ENCODE measurements at regions not wholly inside any gene's neighbourhood (a gene's known extent, or its start where the extent isn't known, plus 50 kb on each side); places are given as distances from the start of the nearest gene placed in this dataset.
"Not testable (repeated sequence)": the region's sequence is repeated elsewhere in the genome, so short reads cannot be mapped to it uniquely, and the experiment has no call there.

DNA sequence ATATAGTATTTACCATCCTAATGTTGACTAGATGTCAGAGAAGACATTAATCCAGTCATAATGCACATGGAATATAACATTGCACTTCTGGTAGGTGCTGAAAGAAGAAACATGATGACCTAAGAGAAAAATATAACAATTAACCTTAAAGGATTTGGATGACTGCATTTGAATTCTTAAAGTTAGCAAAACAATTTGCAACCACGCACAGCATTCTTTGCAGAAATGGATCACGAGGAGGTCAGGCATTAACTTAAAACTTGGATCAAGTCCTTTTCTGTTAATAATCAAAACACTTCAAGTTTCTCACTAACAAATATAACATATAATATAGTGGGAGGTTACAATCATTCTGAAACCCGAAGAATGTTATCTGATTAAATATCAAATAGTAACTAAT, 525.0 kb upstream of the SLITRK6 start:
- H3K4me2 ChIP-seq (ENCODE audit: unreplicated experiment), result no peak overlapping the region

DNA sequence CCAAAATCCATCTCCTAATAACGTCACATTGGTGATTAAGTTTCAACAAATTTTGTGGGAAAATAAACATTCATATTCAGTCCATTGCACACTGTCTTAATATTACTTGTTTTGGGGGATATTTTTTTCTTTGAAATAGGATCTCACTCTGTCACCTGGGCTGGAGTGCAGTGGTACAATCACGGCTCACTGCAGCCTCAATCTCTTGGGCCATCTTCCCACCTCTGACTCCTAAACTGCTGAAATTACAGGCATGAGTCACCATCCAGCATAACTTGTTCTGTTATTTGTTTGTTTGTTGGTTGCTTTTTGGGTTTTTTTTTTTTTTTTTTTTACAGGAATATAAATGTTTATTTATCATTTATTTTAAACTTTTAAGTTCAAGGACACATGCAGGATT, 556.1 kb upstream of the SLITRK6 start:
- Histone ChIP-seq H3K36me3 (ENCODE audit: low read depth) (no peaks in the 10 kb centered on the region), H3K4me3 (no peak overlapping the region), H3K9ac (no peak overlapping the region), H3K4me1 (ENCODE audit: insufficient read depth) (no peaks in the 10 kb centered on the region), H3K9me3 (ENCODE audit: low read depth) (no peaks in the 10 kb centered on the region), H3K9me2 (ENCODE audit: insufficient read depth) (no peaks in the 10 kb centered on the region), H3K27ac (no peak overlapping the region), H3K27me3 (replicated peaks; ENCODE audit: insufficient read depth) (no peaks in the 10 kb centered on the region), H3K79me2 (ENCODE audit: insufficient read depth) (no peaks in the 10 kb centered on the region), H3K4me2 (ENCODE audit: unreplicated experiment) (no peak overlapping the region), H3F3A (ENCODE audit: insufficient read depth) (no peaks in the 10 kb centered on the region), H2AFZ (no peak overlapping the region), H4K20me1 (ENCODE audit: insufficient read depth) (no peaks in the 10 kb centered on the region)
- TF ChIP-seq EZH2phosphoT487 (IDR thresholded peaks at IDR 0.05; ENCODE audit: insufficient read depth, low read depth) (no peak), EZH2 (IDR thresholded peaks at IDR 0.05; ENCODE audit: insufficient read depth, poor library complexity, severe bottlenecking) (no peak)
- 51 to 62% methylated on average over 2 of the region's 2 CpGs for WGBS, 2 experiments (ENCODE audit: low coverage in 1 of 2, low lambda C conversion rate in 2 of 2, missing lambda C conversion rate in 2 of 2)
- DNase-seq, result no peak
- in situ Hi-C loops (cut with MboI), result no loop called here

More for the DNA sequence above, 525.0 kb upstream of the SLITRK6 start:
- in situ Hi-C loops (cut with MboI), result no loop called here
- Histone ChIP-seq H3K79me2 (ENCODE audit: insufficient read depth) (no peaks in the 10 kb centered on the region), H3K36me3 (ENCODE audit: low read depth) (no peaks in the 10 kb centered on the region), H2AFZ (no peak overlapping the region), H3F3A (ENCODE audit: insufficient read depth) (no peaks in the 10 kb centered on the region), H3K9ac (no peak overlapping the region), H3K4me3 (no peak overlapping the region), H3K4me1 (ENCODE audit: insufficient read depth) (no peaks in the 10 kb centered on the region), H3K9me2 (ENCODE audit: insufficient read depth) (no peaks in the 10 kb centered on the region), H3K27me3 (replicated peaks; ENCODE audit: insufficient read depth) (no peaks in the 10 kb centered on the region), H3K27ac (no peak overlapping the region), H4K20me1 (ENCODE audit: insufficient read depth) (no peaks in the 10 kb centered on the region), H3K9me3 (ENCODE audit: low read depth) (no peaks in the 10 kb centered on the region)
- TF ChIP-seq EZH2 (IDR thresholded peaks at IDR 0.05; ENCODE audit: insufficient read depth, poor library complexity, severe bottlenecking) (no peak), EZH2phosphoT487 (IDR thresholded peaks at IDR 0.05; ENCODE audit: insufficient read depth, low read depth) (no peak)
- 32 to 34% methylated on average over 3 of the region's 3 CpGs for WGBS, 2 experiments (ENCODE audit: low coverage in 1 of 2, low lambda C conversion rate in 2 of 2, missing lambda C conversion rate in 2 of 2)
- DNase-seq, result no peak

DNA sequence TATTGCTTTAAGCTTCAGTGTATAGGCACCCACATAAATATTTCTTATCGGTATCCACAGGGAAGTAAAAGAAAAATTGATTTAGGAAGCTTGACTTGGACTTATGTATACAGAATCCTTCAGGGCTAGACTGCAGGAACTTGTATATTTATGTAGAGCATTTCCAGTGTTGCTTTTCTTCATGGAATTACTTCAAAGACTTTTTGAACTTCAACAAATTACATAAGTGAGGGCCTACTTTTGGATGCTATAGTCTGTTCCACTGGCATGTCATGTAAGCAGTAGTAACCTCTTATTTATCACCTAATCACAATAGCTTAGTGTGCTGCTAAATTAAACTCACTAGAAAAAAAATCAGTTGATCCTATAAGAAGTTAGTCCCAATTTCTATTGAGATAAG, 557.9 kb upstream of the SLITRK6 start:
- in situ Hi-C loops (cut with MboI), result no loop called here
- no peak for TF ChIP-seq EZH2 (IDR thresholded peaks at IDR 0.05; ENCODE audit: insufficient read depth, poor library complexity, severe bottlenecking)
- no peak for TF ChIP-seq EZH2phosphoT487 (IDR thresholded peaks at IDR 0.05; ENCODE audit: insufficient read depth, low read depth)
- H3K9ac ChIP-seq, result no peak overlapping the region

DNA sequence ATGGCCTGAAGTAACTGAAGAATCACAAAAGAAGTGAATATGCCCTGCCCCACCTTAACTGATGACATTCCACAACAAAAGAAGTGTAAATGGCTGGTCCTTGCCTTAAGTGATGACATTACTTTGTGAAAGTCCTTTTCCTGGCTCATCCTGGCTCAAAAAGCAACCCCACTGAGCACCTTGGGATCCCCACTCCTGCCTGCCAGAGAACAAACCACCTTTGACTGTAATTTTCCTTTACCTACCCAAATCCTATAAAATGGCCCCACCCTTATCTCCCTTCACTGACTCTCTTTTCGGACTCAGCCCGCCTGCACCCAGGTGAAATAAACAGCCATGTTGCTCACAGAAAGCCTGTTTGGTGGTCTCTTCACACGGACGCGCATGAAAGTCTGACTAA, 564.5 kb upstream of the SLITRK6 start:
- in situ Hi-C loops (cut with MboI), result not testable (repeated sequence)

More for the DNA sequence above, 557.9 kb upstream of the SLITRK6 start:
- Histone ChIP-seq H2AFZ (no peak overlapping the region), H3K36me3 (ENCODE audit: low read depth) (no peaks in the 10 kb centered on the region), H3K27ac (no peak overlapping the region), H4K20me1 (ENCODE audit: insufficient read depth) (no peaks in the 10 kb centered on the region), H3K4me1 (ENCODE audit: insufficient read depth) (no peaks in the 10 kb centered on the region), H3K9me2 (ENCODE audit: insufficient read depth) (no peaks in the 10 kb centered on the region), H3K27me3 (replicated peaks; ENCODE audit: insufficient read depth) (no peaks in the 10 kb centered on the region), H3K9me3 (ENCODE audit: low read depth) (no peaks in the 10 kb centered on the region), H3K4me2 (ENCODE audit: unreplicated experiment) (no peak overlapping the region), H3F3A (ENCODE audit: insufficient read depth) (no peaks in the 10 kb centered on the region), H3K79me2 (ENCODE audit: insufficient read depth) (no peaks in the 10 kb centered on the region), H3K4me3 (no peak overlapping the region)
- 16 to 17% methylated on average over 1 of the region's 1 CpG for WGBS, 2 experiments (ENCODE audit: low coverage in 1 of 2, low lambda C conversion rate in 2 of 2, missing lambda C conversion rate in 2 of 2)
- DNase-seq, result no peak

DNA sequence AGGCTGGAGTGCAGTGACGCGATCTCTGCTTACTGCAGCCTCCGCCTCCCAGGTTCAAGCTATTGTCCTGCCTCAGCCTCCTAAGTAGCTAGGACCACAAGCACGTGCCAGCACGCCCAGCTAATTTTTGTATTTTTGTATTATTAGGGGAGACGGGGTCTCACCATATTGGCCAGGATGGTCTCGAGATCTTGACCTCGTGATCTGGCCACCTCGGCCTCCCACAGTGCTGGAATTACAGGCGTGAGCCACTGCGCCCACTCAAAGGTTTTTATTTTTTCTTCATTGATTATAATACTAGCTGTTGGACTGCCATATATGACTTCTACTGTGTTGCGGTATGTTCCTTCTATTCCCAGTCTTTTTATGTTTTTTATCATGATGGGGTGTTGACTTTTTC, 569.7 kb upstream of the SLITRK6 start:
- Histone ChIP-seq H3K27me3 (replicated peaks; ENCODE audit: insufficient read depth) (no peaks in the 10 kb centered on the region), H3K9me2 (ENCODE audit: insufficient read depth) (no peaks in the 10 kb centered on the region), H3K4me3 (no peak overlapping the region), H3K9me3 (ENCODE audit: low read depth) (no peaks in the 10 kb centered on the region), H2AFZ (no peak overlapping the region), H3K9ac (no peak overlapping the region), H3K4me1 (ENCODE audit: insufficient read depth) (no peaks in the 10 kb centered on the region), H3K27ac (no peak overlapping the region), H3K36me3 (ENCODE audit: low read depth) (no peaks in the 10 kb centered on the region), H3F3A (ENCODE audit: insufficient read depth) (no peaks in the 10 kb centered on the region), H3K79me2 (ENCODE audit: insufficient read depth) (no peaks in the 10 kb centered on the region), H3K4me2 (ENCODE audit: unreplicated experiment) (no peak overlapping the region), H4K20me1 (ENCODE audit: insufficient read depth) (no peaks in the 10 kb centered on the region)
- 53 to 55% methylated on average over 12 of the region's 12 CpGs for WGBS, 2 experiments (ENCODE audit: low coverage in 1 of 2, low lambda C conversion rate in 2 of 2, missing lambda C conversion rate in 2 of 2)
- no peak for DNase-seq
- in situ Hi-C loops (cut with MboI), result no loop called here
- TF ChIP-seq EZH2 (IDR thresholded peaks at IDR 0.05; ENCODE audit: insufficient read depth, poor library complexity, severe bottlenecking), result no peak

More for the DNA sequence above, 564.5 kb upstream of the SLITRK6 start:
- H3F3A ChIP-seq (ENCODE audit: insufficient read depth); H3K4me3 ChIP-seq; H4K20me1 ChIP-seq (ENCODE audit: insufficient read depth); H3K79me2 ChIP-seq (ENCODE audit: insufficient read depth); H3K4me2 ChIP-seq (ENCODE audit: unreplicated experiment); DNase-seq; H3K9me2 ChIP-seq (ENCODE audit: insufficient read depth); H3K9me3 ChIP-seq (ENCODE audit: low read depth); H2AFZ ChIP-seq; H3K36me3 ChIP-seq (ENCODE audit: low read depth); H3K27me3 ChIP-seq (replicated peaks; ENCODE audit: insufficient read depth); H3K27ac ChIP-seq; H3K9ac ChIP-seq; H3K4me1 ChIP-seq (ENCODE audit: insufficient read depth): not testable (repeated sequence)
- 73 to 77% methylated on average over 5 of the region's 5 CpGs for WGBS, 2 experiments (ENCODE audit: low coverage in 1 of 2, low lambda C conversion rate in 2 of 2, missing lambda C conversion rate in 2 of 2)

All from GM23248 (cell line).